NCI-H1105 (cell line): ENCODE measurements at regions not wholly inside any gene's neighbourhood (a gene's known extent, or its start where the extent isn't known, plus 50 kb on each side); places are given as distances from the start of the nearest gene placed in this dataset.

Source experiments
- DNase-seq: peaks from one replicate; lab custom pipeline; 2025; lab: John Stamatoyannopoulos, UW

GRCh38 chr5:68352166-68352565 lies 136.6 kb downstream of the PIK3R1 start:
- no peak for DNase-seq

GRCh38 chr5:68353605-68354004 lies 138.0 kb downstream of the PIK3R1 start:
- DNase-seq: no peak

GRCh38 chr5:68354315-68354714 lies 138.8 kb downstream of the PIK3R1 start:
- no peak for DNase-seq

- DNase-seq: no peak
Measured at GRCh38 chr5:68356216-68356615, 140.7 kb downstream of the PIK3R1 start.

- DNase-seq: no peak
Measured at GRCh38 chr5:68356623-68357022, 141.1 kb downstream of the PIK3R1 start.

GRCh38 chr5:68359699-68360098 lies 144.1 kb downstream of the PIK3R1 start:
- DNase-seq: no peak

GRCh38 chr5:68362331-68362730 lies 146.8 kb downstream of the PIK3R1 start:
- DNase-seq: no peak

GRCh38 chr5:68365889-68366288 lies 150.3 kb downstream of the PIK3R1 start:
- DNase-seq: no peak

GRCh38 chr5:68367287-68367686 lies 151.7 kb downstream of the PIK3R1 start:
- DNase-seq: no peak

GRCh38 chr5:68367717-68368116 lies 152.2 kb downstream of the PIK3R1 start:
- DNase-seq: no peak

GRCh38 chr5:68368311-68369022 lies 152.9 kb downstream of the PIK3R1 start:
- no peak for DNase-seq

- DNase-seq: peak; percentile 38
Measured at GRCh38 chr5:68369023-68369359, 153.4 kb downstream of the PIK3R1 start.

- DNase-seq: no peak
Measured at GRCh38 chr5:68369457-68370125, 154.0 kb downstream of the PIK3R1 start.

- DNase-seq: no peak
Measured at GRCh38 chr5:68370196-68370595, 154.6 kb downstream of the PIK3R1 start.

GRCh38 chr5:68371607-68372006 lies 156.1 kb downstream of the PIK3R1 start:
- DNase-seq: no peak

- DNase-seq: no peak
Measured at GRCh38 chr5:68372161-68372560, 156.6 kb downstream of the PIK3R1 start.

- DNase-seq: no peak
Measured at GRCh38 chr5:68373050-68373449, 157.5 kb downstream of the PIK3R1 start.

- no peak for DNase-seq
Measured at GRCh38 chr5:68374796-68375518, 159.4 kb downstream of the PIK3R1 start.

- no peak for DNase-seq
Measured at GRCh38 chr5:68375540-68375939, 160.0 kb downstream of the PIK3R1 start.

GRCh38 chr5:68376935-68377334 lies 161.4 kb downstream of the PIK3R1 start:
- no peak for DNase-seq

- DNase-seq: no peak
Measured at GRCh38 chr5:68377733-68378132, 162.2 kb downstream of the PIK3R1 start.

- no peak for DNase-seq
Measured at GRCh38 chr5:68378204-68378820, 162.8 kb downstream of the PIK3R1 start.
